GM10266 (cell line): ENCODE measurements at regions not wholly inside any gene's neighbourhood (a gene's known extent, or its start where the extent isn't known, plus 50 kb on each side); places are given as distances from the start of the nearest gene placed in this dataset.

Experiments
- DNase-seq: peaks from one replicate; pipeline ENCODE4 v3.0.0; 2012; ENCODE audit errors: extremely low spot score
- CTCF ChIP-seq: IDR thresholded peaks from 2 replicates; pipeline ENCODE4 v1.5.1; 2012; ENCODE audit warnings: mild to moderate bottlenecking, low read depth; ENCODE audit not compliant: control insufficient read depth, insufficient read depth; ENCODE audit errors: missing control alignments

GRCh38 chr18:38487521-38487920 lies 921.9 kb upstream of the CELF4 start:
- no peak for TF ChIP-seq CTCF

GRCh38 chr18:38483326-38483725 lies 917.7 kb upstream of the CELF4 start:
- DNase-seq = no peak
- no peak for TF ChIP-seq CTCF

More at GRCh38 chr18:38487521-38487920, 921.9 kb upstream of the CELF4 start:
- DNase-seq = no peak

DNA sequence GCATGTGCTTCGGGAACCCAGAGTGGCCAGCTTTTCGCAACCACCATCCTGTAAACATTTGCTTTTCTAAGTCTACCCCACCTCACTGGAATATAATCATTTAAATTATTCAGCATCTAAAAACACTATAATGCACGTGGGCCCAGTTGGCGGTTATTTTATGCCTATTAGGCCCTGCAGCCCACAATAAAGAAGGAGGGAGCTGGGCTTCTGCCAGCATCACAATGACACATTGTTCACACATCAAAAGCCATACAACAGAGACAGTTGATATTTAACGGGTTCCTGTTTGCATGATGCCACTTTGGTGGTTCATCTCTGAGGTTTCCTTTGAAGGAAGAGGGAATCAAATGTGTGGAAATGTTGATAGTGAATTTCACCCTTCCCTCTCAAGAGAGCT lies 916.0 kb upstream of the CELF4 start:
- DNase-seq = no peak
- no peak for TF ChIP-seq CTCF

GRCh38 chr18:38475686-38476085 lies 910.1 kb upstream of the CELF4 start:
- no peak for TF ChIP-seq CTCF
- DNase-seq = no peak

- TF ChIP-seq CTCF = no peak
- no peak for DNase-seq
Observed at GRCh38 chr18:38473535-38473934, 907.9 kb upstream of the CELF4 start.

- no peak for DNase-seq
- TF ChIP-seq CTCF = no peak
Observed at GRCh38 chr18:38470421-38470820, 904.8 kb upstream of the CELF4 start.

GRCh38 chr18:38466426-38466825 lies 900.8 kb upstream of the CELF4 start:
- DNase-seq = no peak
- no peak for TF ChIP-seq CTCF
